GM13976 (cell line): ENCODE measurements at regions not wholly inside any gene's neighbourhood (a gene's known extent, or its start where the extent isn't known, plus 50 kb on each side); places are given as distances from the start of the nearest gene placed in this dataset.

Source experiments
- DNase-seq: peaks from one replicate; pipeline ENCODE4 v3.0.0; 2012; ENCODE audit warnings: low spot score
- in situ Hi-C: fragments of 300-500 bp; cut with MboI; formaldehyde crosslinking; loops from one replicate; pipeline ENCODE4 v1.12.0; 2022; ENCODE audit warnings: low sequenced_read_pairs, mixed read lengths, inconsistent platforms; ENCODE audit not compliant: unreplicated experiment
- TF ChIP-seq, protein P1 (sequence below): IDR thresholded peaks from 2 replicates; pipeline ENCODE4 v1.5.1; 2012; ENCODE audit warnings: borderline replicate concordance, mild to moderate bottlenecking; ENCODE audit not compliant: insufficient read depth; ENCODE audit errors: extremely low read depth, missing control alignments, control extremely low read depth

DNA sequence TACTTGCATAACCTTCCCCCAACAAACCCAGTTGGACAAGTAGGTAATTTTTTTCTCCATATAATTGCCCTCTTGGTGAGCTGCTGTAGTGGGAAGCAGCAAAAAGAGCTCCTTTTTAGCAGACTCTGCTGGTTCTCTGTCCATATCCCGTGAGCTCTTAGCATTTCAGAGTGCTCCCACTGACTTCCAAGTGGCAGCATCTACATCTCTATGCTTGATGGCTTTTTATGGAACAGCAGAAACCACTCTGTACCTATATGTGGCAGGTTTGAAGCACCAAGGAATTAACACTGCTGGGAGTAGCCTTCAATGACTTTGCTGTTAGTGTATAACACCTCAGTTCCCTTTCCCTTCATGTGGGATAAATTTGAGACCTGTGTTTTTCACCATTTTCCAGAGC is 168.4 kb upstream of the NHS start:
- DNase-seq: no peak
- TF ChIP-seq, protein P1, sequence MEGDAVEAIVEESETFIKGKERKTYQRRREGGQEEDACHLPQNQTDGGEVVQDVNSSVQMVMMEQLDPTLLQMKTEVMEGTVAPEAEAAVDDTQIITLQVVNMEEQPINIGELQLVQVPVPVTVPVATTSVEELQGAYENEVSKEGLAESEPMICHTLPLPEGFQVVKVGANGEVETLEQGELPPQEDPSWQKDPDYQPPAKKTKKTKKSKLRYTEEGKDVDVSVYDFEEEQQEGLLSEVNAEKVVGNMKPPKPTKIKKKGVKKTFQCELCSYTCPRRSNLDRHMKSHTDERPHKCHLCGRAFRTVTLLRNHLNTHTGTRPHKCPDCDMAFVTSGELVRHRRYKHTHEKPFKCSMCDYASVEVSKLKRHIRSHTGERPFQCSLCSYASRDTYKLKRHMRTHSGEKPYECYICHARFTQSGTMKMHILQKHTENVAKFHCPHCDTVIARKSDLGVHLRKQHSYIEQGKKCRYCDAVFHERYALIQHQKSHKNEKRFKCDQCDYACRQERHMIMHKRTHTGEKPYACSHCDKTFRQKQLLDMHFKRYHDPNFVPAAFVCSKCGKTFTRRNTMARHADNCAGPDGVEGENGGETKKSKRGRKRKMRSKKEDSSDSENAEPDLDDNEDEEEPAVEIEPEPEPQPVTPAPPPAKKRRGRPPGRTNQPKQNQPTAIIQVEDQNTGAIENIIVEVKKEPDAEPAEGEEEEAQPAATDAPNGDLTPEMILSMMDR: no peak
- in situ Hi-C loops: no loop called here

DNA sequence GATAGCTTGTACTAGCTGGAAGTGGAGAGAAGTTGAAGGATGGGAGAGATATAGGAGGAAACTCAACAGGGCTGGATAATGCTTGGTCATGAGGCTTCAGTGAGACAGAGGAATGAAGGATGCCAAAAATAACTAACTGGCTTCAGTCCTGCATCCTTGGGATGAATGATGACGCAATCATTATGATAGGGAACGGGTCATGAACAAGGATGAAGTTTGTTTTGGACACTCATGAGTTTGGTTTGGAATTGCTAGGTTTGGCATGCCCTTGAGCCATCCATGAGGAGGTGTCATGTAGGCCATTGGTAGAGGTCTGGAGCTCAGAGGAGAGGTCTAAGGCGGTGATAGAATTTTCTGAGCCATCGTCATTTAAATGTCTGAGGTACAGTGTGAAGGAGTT is 160.0 kb upstream of the NHS start:
- TF ChIP-seq, protein P1: no peak
- DNase-seq: no peak
- in situ Hi-C loops: no loop called here

DNA sequence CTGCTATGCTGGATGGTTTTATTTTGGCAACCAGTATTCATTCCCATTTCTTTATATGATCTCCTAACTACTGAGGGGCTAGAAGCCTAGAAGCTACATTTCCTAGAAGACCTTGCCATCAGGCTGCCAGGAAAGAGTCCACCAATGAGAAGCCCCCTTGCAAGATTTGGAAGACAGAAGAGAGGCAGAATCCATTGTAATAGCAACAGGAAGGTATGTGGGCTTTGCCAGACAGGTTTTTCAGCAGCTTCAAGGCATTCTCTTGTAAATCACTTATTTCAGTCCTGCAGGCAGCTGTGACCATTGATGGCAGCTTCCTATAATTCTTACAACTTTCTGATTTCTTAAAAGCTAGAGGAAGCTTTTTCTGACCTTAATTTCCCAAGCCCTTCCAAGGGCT is 148.3 kb upstream of the NHS start:
- DNase-seq: no peak
- in situ Hi-C loops: loop anchor here (25.0 kb wide), 1 partner anchor 361 kb away; no protein-coding TSS in a partner anchor
- TF ChIP-seq, protein P1: no peak

DNA sequence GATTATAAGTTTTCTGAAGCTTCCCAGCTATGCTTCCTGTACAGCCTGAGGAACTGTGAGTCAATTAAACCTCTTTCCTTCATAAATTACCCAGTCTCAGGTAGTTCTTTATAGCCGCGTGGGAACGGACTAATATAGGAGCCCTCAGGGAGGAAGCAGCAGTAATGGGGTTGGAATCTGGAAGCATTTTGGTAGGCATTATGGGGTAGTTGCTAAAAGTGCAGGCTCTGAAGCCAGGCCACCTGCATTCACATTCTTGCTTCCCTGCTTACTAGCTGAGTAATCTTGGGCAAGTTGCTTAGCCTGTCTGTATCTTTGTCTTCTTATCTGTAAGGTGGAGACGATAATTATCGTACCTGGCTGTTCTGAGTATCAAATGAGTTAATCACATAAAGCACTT is 137.9 kb upstream of the NHS start:
- in situ Hi-C loops: loop anchor here (25.0 kb wide), 1 partner anchor 350 kb away; no protein-coding TSS in a partner anchor
- TF ChIP-seq, protein P1: no peak
- DNase-seq: no peak

DNA sequence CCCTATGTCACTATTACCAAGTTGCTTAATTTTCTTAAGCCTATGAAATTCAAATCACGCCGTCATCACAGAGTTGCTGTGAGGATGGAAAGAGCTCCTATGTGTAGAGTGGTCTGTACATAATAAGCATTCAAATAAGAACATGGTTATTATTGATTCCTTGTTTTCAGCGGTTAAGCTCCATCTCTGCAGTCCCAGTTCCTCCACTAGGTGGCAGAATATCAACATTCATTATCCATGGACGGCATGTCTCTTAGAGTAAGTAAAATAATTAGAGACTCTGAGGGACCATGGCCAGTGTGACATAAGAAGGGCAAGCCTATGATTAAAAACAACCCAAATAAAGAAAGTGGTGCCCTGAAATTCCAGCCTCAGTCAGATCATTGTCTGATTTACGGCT is 132.5 kb upstream of the NHS start:
- in situ Hi-C loops: loop anchor here (10.0 to 25.0 kb wide), 2 partner anchors 345 to 442 kb away; no protein-coding TSS in a partner anchor
- TF ChIP-seq, protein P1: peak; percentile 68
- peak; percentile 46 for DNase-seq

DNA sequence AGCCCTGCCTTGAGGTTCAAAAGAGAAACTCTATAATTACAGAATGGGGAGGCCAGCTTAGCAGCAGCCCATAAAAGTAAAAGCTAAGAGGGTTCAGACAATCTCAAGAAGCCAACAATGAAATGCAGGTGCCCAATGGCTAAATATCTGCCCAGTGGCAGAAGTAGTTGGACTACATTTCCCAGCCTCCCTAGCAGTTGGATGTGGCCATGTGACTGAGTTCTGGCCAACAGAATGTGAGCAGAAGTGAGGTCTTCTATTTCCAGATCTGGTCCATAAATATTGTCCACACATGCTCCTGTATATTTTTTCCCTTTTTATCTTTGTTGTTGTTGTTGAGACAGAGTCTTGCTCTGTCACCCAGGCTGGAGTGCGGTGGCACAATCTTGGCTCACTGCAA is 127.9 kb upstream of the NHS start:
- DNase-seq: no peak
- TF ChIP-seq, protein P1: no peak
- in situ Hi-C loops: loop anchor here (10.0 to 25.0 kb wide), 2 partner anchors 340 to 438 kb away; no protein-coding TSS in a partner anchor

DNA sequence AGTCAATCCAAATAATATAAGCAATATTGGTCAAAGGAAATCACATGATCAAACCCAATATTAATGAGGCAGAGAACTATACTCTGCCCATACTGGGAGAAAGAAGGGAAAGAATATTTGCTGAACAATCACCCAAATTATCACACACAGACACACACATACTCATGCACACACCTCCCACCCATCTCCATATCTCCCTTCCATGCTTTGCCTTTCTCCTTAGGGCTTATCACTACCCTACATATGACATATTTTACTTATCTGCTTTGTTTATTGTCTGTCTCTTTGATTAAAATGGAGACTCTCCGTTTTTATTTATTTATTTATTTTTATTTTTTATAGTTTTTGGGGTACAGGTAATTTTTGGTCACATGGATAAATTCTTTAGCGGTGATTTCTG is 112.9 kb upstream of the NHS start:
- in situ Hi-C loops: no loop called here
- DNase-seq: no peak

More for the DNA sequence above, 112.9 kb upstream of the NHS start:
- TF ChIP-seq, protein P1: no peak
